Medulla oblongata (tissue), 1 donor: ENCODE measurements at regions not wholly inside any gene's neighbourhood (a gene's known extent, or its start where the extent isn't known, plus 50 kb on each side); places are given as distances from the start of the nearest gene placed in this dataset.
"Not testable (repeated sequence)": the region's sequence is repeated elsewhere in the genome, so short reads cannot be mapped to it uniquely, and the experiment has no call there.

ENCODE experiments used
- DNase-seq: peaks from one replicate; pipeline ENCODE4 v3.0.0-alpha.2; 2015; ENCODE audit errors: extremely low spot score

DNA sequence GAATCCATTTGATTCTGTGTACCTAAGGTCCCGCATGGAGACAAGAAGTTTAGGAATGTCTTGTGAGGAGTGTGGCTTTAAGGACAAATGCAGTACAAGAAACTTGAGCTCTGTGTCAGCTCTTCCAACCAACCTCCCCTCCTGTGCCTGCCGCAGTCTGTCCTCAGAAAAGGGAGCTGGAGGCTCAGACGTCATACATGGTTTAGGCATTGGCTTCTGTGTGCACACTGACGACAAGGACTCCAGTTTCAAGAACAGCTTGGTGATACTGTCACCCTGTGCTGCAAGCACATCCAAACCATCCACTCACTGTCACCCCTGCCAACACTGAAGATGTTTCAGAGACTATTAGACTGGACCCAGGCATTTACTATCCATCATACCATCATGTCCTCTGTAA is 470.4 kb downstream of the IRS1 start:
- no peak for DNase-seq

GRCh38 chr2:226327830-226328229 is 471.8 kb downstream of the IRS1 start:
- DNase-seq: no peak

DNA sequence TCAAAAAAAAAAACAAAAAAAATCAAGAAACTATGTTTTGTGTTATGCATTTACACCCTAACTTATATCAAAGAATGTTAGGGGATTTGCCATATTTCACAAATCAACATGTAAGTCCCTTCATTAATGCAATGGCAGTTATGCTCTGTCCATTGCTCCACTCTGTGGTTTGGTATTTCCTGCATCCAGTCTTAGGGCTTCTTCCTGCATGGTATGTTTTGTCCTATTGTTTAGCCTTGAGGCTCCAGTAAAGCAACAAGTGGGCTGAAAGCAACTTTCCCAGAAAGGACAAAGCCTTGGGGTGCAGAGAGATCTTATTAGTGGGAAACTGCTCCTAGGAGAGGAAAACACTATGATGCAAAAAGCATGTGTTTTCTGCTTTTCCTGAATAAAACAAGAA is 474.1 kb downstream of the IRS1 start:
- no peak for DNase-seq

GRCh38 chr2:226320076-226320948 is 479.3 kb downstream of the IRS1 start:
- DNase-seq: no peak

- no peak for DNase-seq
Measured at GRCh38 chr2:226317970-226318369, 481.6 kb downstream of the IRS1 start.

GRCh38 chr2:226313060-226313459 is 486.6 kb downstream of the IRS1 start:
- no peak for DNase-seq

DNA sequence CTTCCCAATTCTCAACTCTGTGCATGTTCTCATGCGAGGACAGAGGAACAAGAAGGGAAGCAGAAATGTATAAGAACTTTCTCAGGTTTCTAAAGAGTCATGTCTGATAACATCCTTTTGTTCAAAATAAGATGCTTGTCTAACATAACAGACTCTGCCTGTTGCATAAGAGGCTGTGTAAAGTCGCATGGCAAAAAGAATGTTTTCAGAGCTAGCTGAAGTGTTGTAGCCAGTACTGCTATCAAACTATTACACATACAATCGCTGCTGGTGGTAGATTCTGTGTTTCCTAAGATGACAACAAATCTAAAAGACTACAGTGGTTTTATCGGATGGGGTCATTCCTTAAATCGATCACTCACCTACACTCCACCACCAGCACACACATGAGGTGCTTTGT is 487.5 kb downstream of the IRS1 start:
- DNase-seq: no peak

- no peak for DNase-seq
Measured at GRCh38 chr2:226310146-226310545, 489.5 kb downstream of the IRS1 start.

- DNase-seq: no peak
Measured at GRCh38 chr2:226308986-226309385, 490.6 kb downstream of the IRS1 start.

GRCh38 chr2:226308323-226308680 is 491.3 kb downstream of the IRS1 start:
- no peak for DNase-seq

GRCh38 chr2:226307487-226308322 is 491.9 kb downstream of the IRS1 start:
- no peak for DNase-seq

GRCh38 chr2:226306969-226307368 is 492.7 kb downstream of the IRS1 start:
- DNase-seq: no peak

DNA sequence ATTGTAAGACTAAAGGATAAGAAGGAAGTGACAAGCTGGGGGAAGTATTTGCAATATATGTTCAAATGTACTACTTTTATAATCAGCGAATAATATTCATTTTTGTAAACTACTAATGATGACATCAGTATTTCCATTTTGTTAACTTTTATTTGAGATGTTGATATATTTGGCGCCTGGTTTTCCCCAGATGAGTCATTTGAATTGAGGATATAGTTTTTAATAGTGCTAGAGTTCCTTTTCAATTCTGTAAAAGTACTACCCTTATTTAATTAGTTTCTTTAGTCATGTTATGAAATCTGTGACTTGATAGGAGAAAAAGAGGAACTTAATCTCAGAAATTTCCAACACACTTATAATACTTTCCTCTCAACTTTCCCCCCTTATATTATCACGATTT is 495.3 kb downstream of the IRS1 start:
- no peak for DNase-seq

- DNase-seq: no peak
Measured at GRCh38 chr2:226303707-226304106, 495.9 kb downstream of the IRS1 start.

DNA sequence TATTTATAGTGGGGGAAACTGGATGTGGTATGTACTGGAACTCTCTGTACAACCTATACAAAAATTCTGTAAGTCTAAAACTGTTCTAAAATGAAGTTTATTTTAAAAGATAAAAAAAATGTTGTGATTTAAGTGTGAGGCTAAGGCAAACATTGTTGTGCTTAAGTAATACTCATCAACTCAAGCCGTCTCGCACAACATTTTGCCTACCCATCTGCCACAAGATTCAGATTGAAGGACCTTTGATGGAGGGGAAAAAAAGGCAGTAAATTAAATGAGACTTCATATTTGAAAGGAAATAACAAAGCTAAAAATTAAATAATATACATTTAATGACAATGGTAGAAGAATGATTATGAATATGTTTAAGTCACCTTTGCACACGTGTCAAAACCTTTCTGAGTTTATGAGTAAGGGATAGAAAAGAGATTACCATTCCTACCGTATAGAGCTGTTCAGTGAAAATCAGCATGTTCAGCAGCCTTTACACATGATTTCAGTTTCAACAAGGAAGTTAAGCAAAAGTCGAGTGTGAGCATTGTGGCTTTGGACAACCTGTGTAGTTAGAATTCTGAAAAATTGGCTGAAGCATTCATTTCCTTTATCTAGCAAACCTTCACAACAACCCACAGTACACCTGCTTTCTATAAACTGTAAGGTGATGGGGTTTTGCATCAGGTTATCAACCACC is 499.3 kb downstream of the IRS1 start:
- no peak for DNase-seq

GRCh38 chr2:226299771-226300170 is 499.8 kb downstream of the IRS1 start:
- no peak for DNase-seq

DNA sequence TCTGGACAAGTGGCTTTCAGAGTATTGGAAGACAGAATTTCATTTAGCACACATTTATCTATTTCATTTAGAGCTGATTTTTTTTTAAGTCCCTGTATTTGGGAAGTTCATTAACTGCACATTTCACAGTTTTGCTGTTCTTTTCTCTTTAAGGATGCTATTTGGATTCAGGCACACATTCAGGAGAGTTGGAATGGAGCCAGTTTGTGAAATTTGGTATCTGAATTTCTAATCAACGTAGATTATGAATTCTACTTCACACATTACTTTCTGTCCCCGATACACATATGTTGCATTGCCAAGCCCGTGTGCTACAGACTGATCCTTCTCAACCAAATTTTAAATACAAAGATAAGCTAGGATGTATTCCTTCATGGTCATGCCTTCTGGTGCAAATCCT is 503.9 kb downstream of the IRS1 start:
- no peak for DNase-seq

GRCh38 chr2:226295123-226295522 is 504.5 kb downstream of the IRS1 start:
- no peak for DNase-seq

DNA sequence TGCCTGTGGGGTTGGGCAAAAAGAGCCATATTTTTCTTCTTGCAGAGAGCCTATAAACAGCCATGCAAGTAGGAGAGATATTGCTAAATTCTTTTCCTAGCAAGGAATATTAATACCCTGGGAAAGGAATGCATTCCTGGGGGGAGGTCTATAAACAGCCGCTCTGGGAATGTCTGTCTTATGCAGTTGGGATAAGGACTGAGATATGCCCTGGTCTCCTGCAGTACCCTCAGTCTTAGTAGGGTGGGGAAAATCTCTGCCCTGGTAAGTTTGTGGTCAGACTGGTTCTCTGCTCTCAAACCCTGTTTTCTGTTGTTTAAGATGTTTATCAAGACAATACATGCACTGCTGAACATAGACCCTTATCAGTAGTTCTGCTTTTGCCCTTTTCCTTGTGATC is 508.3 kb downstream of the IRS1 start:
- DNase-seq: not testable (repeated sequence)

GRCh38 chr2:226286916-226287315 is 512.7 kb downstream of the IRS1 start:
- no peak for DNase-seq

DNA sequence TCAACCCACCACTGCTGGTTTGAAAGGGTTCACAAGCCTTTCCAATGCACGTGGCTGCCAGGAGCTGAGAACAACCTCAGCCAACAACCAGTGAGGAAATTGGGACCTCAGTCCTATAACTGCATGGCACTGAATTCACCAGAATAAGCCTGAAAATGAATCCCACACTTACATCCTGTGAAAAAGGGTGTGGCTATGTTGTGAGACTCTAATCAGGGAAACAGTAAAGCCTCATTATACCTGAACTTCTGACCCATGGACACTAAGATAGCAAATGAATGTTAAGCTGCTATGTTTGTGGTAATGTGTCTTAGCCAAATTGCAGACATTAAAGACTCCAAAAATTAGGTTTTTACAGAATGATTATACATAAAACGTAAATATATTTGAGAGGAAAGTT is 515.8 kb downstream of the IRS1 start:
- no peak for DNase-seq

DNA sequence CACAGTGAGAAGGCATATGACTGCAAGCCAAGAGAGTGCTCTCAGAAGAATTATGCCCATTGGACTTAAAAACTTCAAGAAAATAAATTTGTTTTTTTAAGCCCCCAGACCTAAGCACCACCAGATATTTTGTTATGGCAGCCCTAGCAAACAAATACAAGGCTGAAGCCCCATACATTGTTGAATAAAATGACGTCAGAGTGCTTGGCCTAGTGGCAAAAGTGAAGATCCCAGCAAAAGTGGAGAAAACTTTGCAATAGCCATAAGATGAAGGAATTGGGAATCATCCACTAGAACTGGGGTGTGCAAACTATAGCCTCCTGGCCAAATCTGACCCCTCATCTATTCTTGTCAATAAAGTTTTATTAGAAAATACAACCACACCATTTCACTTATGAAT is 517.5 kb downstream of the IRS1 start:
- no peak for DNase-seq
